ENCODE measurements at regions not wholly inside any gene's neighbourhood (a gene's known extent, or its start where the extent isn't known, plus 50 kb on each side); places are given as distances from the start of the nearest gene placed in this dataset.

- ATAC-seq = no peak
- TF ChIP-seq ZNF547 (CRISPR knock-in tag; IDR thresholded peaks at IDR 0.05) (no peak), LBX2 (CRISPR knock-in tag; IDR thresholded peaks at IDR 0.05; ENCODE audit: borderline replicate concordance) (no peak), ZNF644 (CRISPR knock-in tag; IDR thresholded peaks at IDR 0.05; ENCODE audit: low read depth) (no peak), ZNF576 (CRISPR knock-in tag; IDR thresholded peaks at IDR 0.05) (no peak), ZNF792 (CRISPR knock-in tag; IDR thresholded peaks at IDR 0.05) (no peak), CEBPB (IDR thresholded peaks at IDR 0.05; ENCODE audit: borderline replicate concordance, low read depth, low read length) (no peak), FOXK1 (CRISPR knock-in tag; IDR thresholded peaks at IDR 0.05; ENCODE audit: borderline replicate concordance, low read depth) (no peak), SPEN (CRISPR knock-in tag; IDR thresholded peaks at IDR 0.05; ENCODE audit: low read depth) (no peak), ZNF205 (CRISPR knock-in tag; IDR thresholded peaks at IDR 0.05) (no peak), MIER3 (CRISPR knock-in tag; IDR thresholded peaks at IDR 0.05; ENCODE audit: borderline replicate concordance) (no peak), TGIF2 (CRISPR knock-in tag; IDR thresholded peaks at IDR 0.05) (no peak)
- no TSS peak for BruUV-seq (replicated peaks)
- FAIRE-seq = no peak
- POLR2A ChIA-PET = no interaction called here
- intact Hi-C loops (cut with micrococcal nuclease; ENCODE audit: unreplicated experiment) (no loop called here), in situ Hi-C loops (cut with HindIII; ENCODE audit: extremely low pct_ligation_motif_present, low pct_unique_long_range_greater_than_20kb) (no loop called here)
- H3K4me2 ChIP-seq (ENCODE audit: low read depth, low read length) = no peak overlapping the region
- no peaks in the 10 kb centered on the region; a peak in 1 of 5 replicates for H3K27me3 ChIP-seq (ENCODE audit: control insufficient read depth in 1 of 2, insufficient read depth in 2 of 2, low read length in 2 of 2)
- H4K20me1 ChIP-seq (ENCODE audit: insufficient read depth, low read length) = no peaks in the 10 kb centered on the region
- H3K36me3 ChIP-seq (replicated peaks in 1 of 2; ENCODE audit: control insufficient read depth in 1 of 2, insufficient read depth in 2 of 2, low read length in 2 of 2) = no peaks in the 10 kb centered on the region
- no peaks in the 10 kb centered on the region for H3K4me1 ChIP-seq (ENCODE audit: insufficient read depth, low read length)
- H3K9me3 ChIP-seq (ENCODE audit: low read length) = no peaks in the 10 kb centered on the region
- H3K27ac ChIP-seq (ENCODE audit: extremely low read length, insufficient read depth, low read length) = no peak overlapping the region
- CTCF ChIA-PET (ENCODE audit: low intra/inter-chr PET ratio, low total read pairs) = no interaction called here
- no peaks in the 10 kb centered on the region for H3K79me2 ChIP-seq (ENCODE audit: insufficient read depth, low read length)
- H3K4me3 ChIP-seq (replicated peaks in 1 of 3; ENCODE audit: insufficient read depth in 1 of 3, low read depth in 2 of 3, low read length in 3 of 3) = no peak overlapping the region
- 37% methylated on average over 3 of the region's 3 CpGs for WGBS (ENCODE audit: low lambda C conversion rate)
- no peak overlapping the region for H3K9ac ChIP-seq (ENCODE audit: insufficient read depth, low read depth, low read length)
- DNase-seq (ENCODE audit: low spot score) = no peak
- no peak overlapping the region for H2AFZ ChIP-seq (ENCODE audit: low read length)
Measured at GRCh38 chr5:81904166-81904565, 67.7 kb upstream of the ATG10 start.

- DNase-seq (ENCODE audit: low spot score) (no peak), FAIRE-seq (no peak), ATAC-seq (no peak)
- H3K9me3 ChIP-seq (ENCODE audit: low read length) = no peaks in the 10 kb centered on the region
- H3K27me3 ChIP-seq (ENCODE audit: control insufficient read depth in 1 of 2, insufficient read depth in 2 of 2, low read length in 2 of 2) = no peaks in the 10 kb centered on the region
- H3K4me2 ChIP-seq (ENCODE audit: low read depth, low read length) = no peak overlapping the region
- ChIA-PET CTCF (ENCODE audit: low intra/inter-chr PET ratio, low total read pairs) (no interaction called here), POLR2A (no interaction called here)
- no peaks in the 10 kb centered on the region for H4K20me1 ChIP-seq (ENCODE audit: insufficient read depth, low read length)
- intact Hi-C loops (cut with micrococcal nuclease; ENCODE audit: unreplicated experiment) (no loop called here), in situ Hi-C loops (cut with HindIII; ENCODE audit: extremely low pct_ligation_motif_present, low pct_unique_long_range_greater_than_20kb) (no loop called here)
- no TSS peak for BruUV-seq (replicated peaks)
- H3K9ac ChIP-seq (ENCODE audit: insufficient read depth, low read depth, low read length) = no peak overlapping the region
- H3K36me3 ChIP-seq (replicated peaks in 1 of 2; ENCODE audit: control insufficient read depth in 1 of 2, insufficient read depth in 2 of 2, low read length in 2 of 2) = no peaks in the 10 kb centered on the region
- H3K4me3 ChIP-seq (replicated peaks in 1 of 3; ENCODE audit: insufficient read depth in 1 of 3, low read depth in 2 of 3, low read length in 3 of 3) = no peak overlapping the region
- no peak overlapping the region for H3K27ac ChIP-seq (ENCODE audit: extremely low read length, insufficient read depth, low read length)
- WGBS (ENCODE audit: low lambda C conversion rate) = 8% methylated on average over 4 of the region's 10 CpGs
- no peaks in the 10 kb centered on the region for H3K4me1 ChIP-seq (ENCODE audit: insufficient read depth, low read length)
- no peak overlapping the region for H2AFZ ChIP-seq (ENCODE audit: low read length)
- no peaks in the 10 kb centered on the region for H3K79me2 ChIP-seq (ENCODE audit: insufficient read depth, low read length)
- no peak for TF ChIP-seq CSRNP2 (CRISPR knock-in tag; conservative IDR thresholded peaks at IDR 0.05; ENCODE audit: low read depth)
- TF ChIP-seq, protein P1, sequence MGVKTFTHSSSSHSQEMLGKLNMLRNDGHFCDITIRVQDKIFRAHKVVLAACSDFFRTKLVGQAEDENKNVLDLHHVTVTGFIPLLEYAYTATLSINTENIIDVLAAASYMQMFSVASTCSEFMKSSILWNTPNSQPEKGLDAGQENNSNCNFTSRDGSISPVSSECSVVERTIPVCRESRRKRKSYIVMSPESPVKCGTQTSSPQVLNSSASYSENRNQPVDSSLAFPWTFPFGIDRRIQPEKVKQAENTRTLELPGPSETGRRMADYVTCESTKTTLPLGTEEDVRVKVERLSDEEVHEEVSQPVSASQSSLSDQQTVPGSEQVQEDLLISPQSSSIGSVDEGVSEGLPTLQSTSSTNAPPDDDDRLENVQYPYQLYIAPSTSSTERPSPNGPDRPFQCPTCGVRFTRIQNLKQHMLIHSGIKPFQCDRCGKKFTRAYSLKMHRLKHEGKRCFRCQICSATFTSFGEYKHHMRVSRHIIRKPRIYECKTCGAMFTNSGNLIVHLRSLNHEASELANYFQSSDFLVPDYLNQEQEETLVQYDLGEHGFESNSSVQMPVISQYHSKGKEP (CRISPR knock-in tag; IDR thresholded peaks at IDR 0.05) = no peak
- no peak for TF ChIP-seq FOXA1 (IDR thresholded peaks at IDR 0.05)
- TF ChIP-seq FOXA1 (CRISPR knock-in tag; IDR thresholded peaks at IDR 0.05) = no peak
- no peak for TF ChIP-seq ZNF720 (CRISPR knock-in tag; IDR thresholded peaks at IDR 0.05)
- no peak for TF ChIP-seq MYPOP (CRISPR knock-in tag; IDR thresholded peaks at IDR 0.05)
- no peak for TF ChIP-seq ZSCAN31 (CRISPR knock-in tag; IDR thresholded peaks at IDR 0.05; ENCODE audit: low read depth)
Measured at GRCh38 chr5:81901586-81901985, 70.2 kb upstream of the ATG10 start.

Data from HepG2 (cell line).